Type B pancreatic cell (in vitro differentiated cells): ENCODE measurements at regions not wholly inside any gene's neighbourhood (a gene's known extent, or its start where the extent isn't known, plus 50 kb on each side); places are given as distances from the start of the nearest gene placed in this dataset.

Source experiments
- DNase-seq: peaks from one replicate; pipeline ENCODE4 v3.0.0; 2021; ENCODE audit warnings: mixed read lengths; ENCODE audit not compliant: unreplicated experiment; ENCODE audit errors: extremely low spot score
- H3K27ac Mint-ChIP-seq: 2 replicates; pipeline ENCODE4 v1.8.0; 2021; ENCODE audit warnings: mild to moderate bottlenecking, mixed read lengths
- H3K27me3 Mint-ChIP-seq: 2 replicates; pipeline ENCODE4 v1.8.0; 2021; ENCODE audit warnings: mixed read lengths
- H3K36me3 Mint-ChIP-seq: 2 replicates; pipeline ENCODE4 v1.8.0; 2021; ENCODE audit warnings: mixed read lengths
- H3K4me1 Mint-ChIP-seq: one replicate; pipeline ENCODE4 v1.8.0; 2021; ENCODE audit warnings: mixed read lengths; ENCODE audit not compliant: unreplicated experiment
- H3K4me3 Mint-ChIP-seq: 2 replicates; pipeline ENCODE4 v1.8.0; 2021; ENCODE audit warnings: mild to moderate bottlenecking, mixed read lengths
- H3K9me3 Mint-ChIP-seq: 2 replicates; pipeline ENCODE4 v1.8.0; 2021; ENCODE audit warnings: mixed read lengths
- TF ChIP-seq, protein P1 (sequence below): fragments of 200-600 bp; sonication (generic); conservative IDR thresholded peaks from 2 replicates; pipeline ENCODE4 v1.5.0; 2021; ENCODE audit warnings: antibody characterized with exemption, mild to moderate bottlenecking

DNA sequence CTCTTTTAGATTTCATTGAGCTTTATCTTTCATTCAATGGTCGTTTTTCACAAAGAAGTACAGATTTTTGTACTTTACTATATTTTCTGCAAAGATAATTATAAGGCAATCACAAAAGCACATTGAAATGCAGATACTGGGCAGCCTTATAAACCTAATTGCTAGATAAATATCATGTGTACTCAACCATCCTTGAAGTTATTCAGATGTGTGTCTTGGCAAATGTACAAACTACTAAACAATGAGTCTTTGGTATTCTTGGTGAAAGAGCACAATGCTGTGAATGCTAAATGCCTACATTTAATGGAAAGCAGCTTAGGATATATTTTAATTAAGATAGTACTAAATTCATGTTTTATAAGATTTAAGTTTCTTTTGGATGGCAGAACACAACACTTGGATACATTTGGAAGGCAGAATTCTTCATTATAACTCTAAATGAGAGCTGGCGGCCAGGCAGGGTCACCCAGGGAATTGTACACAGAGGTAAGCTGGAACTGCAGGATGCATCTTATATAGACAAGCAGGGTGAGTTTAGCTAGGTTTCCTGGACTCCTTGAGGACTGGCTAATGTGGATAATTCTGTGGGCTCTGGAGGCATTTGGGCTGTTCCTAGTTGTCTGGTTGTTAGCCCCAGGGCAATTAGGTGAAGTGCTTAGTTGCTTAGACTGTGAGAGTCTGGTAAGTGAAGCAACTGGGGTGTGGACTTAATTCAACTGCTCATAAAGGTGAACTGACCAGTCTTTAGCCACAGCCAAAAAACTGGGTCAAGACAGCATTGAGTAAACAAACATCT lies 286.6 kb downstream of the PCDH20 start:
- no peak for DNase-seq
- H3K9me3 Mint-ChIP-seq, result no peaks in the 10 kb centered on the region
- H3K27me3 Mint-ChIP-seq, result no peaks in the 10 kb centered on the region
- no peak overlapping the region for H3K4me3 Mint-ChIP-seq
- TF ChIP-seq, protein P1, sequence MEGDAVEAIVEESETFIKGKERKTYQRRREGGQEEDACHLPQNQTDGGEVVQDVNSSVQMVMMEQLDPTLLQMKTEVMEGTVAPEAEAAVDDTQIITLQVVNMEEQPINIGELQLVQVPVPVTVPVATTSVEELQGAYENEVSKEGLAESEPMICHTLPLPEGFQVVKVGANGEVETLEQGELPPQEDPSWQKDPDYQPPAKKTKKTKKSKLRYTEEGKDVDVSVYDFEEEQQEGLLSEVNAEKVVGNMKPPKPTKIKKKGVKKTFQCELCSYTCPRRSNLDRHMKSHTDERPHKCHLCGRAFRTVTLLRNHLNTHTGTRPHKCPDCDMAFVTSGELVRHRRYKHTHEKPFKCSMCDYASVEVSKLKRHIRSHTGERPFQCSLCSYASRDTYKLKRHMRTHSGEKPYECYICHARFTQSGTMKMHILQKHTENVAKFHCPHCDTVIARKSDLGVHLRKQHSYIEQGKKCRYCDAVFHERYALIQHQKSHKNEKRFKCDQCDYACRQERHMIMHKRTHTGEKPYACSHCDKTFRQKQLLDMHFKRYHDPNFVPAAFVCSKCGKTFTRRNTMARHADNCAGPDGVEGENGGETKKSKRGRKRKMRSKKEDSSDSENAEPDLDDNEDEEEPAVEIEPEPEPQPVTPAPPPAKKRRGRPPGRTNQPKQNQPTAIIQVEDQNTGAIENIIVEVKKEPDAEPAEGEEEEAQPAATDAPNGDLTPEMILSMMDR, result no peak
- no peaks in the 10 kb centered on the region for H3K36me3 Mint-ChIP-seq
- no peak overlapping the region for H3K27ac Mint-ChIP-seq
- no peaks in the 10 kb centered on the region for H3K4me1 Mint-ChIP-seq

DNA sequence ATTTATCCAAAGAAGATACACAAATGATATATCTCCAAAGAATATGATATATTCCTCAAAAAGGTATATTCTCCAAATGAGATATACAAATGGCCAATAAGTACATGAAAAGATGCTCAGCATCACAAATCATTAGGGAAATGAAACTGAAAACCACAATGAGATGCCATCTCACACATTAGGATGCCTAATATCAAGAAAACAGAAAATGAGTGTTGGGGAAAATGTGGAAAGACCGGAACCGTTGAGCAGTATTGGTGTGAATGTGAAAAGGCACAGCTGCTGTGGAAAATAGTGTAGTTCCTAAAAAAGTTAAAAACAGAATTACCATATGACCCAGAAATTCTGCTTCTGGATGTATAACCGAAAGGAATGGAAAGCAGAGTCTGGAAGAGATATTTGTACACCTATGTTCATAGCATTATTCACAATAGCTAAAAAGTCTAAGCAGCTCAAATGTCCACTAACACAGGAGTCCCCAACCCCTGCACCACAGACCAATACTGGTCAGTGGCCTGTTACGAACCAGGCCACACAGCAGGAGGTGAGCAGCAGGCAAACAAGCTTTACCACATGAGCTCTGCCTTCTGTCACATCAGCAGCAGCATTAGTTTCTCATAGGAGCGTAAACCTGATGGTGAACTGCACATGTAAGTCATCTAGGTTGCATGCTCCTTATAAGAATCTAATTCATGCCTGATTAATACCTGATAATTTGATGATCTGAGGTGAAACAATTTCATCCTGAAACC lies 291.9 kb downstream of the PCDH20 start:
- Mint-ChIP-seq H3K4me1 (no peaks in the 10 kb centered on the region), H3K4me3 (no peak overlapping the region), H3K9me3 (peaks cover 3% of the 10 kb centered on the region), H3K36me3 (no peaks in the 10 kb centered on the region), H3K27me3 (no peaks in the 10 kb centered on the region), H3K27ac (no peak overlapping the region)
- no peak for DNase-seq
- TF ChIP-seq, protein P1, result no peak

DNA sequence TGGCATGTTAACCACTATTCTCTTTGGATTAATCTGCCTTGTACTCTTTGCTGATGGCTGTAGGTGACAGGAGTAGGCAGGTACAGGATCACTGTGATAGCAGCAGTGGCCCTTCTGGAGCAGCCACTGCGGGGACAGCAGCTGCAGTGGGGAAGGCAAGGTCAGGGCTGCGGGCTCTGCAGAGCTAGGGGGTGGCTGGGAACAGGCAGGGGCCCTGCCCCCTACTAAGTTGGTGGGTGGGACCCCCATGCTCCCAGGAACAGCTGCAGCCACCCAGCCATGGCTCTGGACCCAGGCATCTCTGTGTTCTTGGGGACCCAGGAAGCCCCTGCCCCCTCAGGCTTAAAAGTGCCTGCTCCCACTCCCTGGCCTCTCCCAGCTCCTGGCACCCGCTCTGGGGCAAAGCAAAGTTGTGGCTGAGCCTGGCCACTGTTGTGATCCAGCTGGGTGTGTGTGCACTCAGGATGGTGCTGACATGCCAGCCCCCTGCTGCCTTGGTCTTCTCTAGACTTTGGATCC lies 302.4 kb downstream of the PCDH20 start:
- no peaks in the 10 kb centered on the region for H3K27me3 Mint-ChIP-seq
- H3K36me3 Mint-ChIP-seq, result no peaks in the 10 kb centered on the region
- H3K4me1 Mint-ChIP-seq, result peaks cover 6% of the 10 kb centered on the region
- no peaks in the 10 kb centered on the region for H3K9me3 Mint-ChIP-seq
- TF ChIP-seq, protein P1, result no peak
- H3K4me3 Mint-ChIP-seq, result no peak overlapping the region
- no peak overlapping the region for H3K27ac Mint-ChIP-seq
- DNase-seq, result no peak

DNA sequence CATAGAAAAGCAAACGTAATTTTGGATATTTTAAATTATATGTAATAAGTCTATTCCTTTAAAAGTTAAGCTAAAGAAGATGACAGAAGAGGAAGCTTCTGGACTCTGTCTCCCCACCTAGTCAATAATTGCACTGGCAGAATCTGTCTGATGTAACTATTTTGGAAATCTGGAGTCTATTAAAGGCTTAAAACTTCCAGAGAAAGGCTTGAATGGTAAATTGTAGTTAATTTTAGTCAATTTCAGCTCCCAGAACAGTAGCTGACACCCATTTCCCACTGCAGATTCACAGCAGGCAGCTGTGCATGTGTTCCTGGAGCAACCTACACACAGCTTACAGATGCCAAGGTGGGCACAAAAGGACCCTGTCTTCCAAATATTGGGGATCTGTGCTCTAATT lies 304.1 kb downstream of the PCDH20 start:
- no peak overlapping the region for H3K4me3 Mint-ChIP-seq
- no peaks in the 10 kb centered on the region for H3K9me3 Mint-ChIP-seq
- H3K27ac Mint-ChIP-seq, result no peak overlapping the region
- TF ChIP-seq, protein P1, result no peak
- DNase-seq, result no peak
- H3K27me3 Mint-ChIP-seq, result no peaks in the 10 kb centered on the region
- peaks cover 6% of the 10 kb centered on the region for H3K4me1 Mint-ChIP-seq
- H3K36me3 Mint-ChIP-seq, result no peaks in the 10 kb centered on the region

DNA sequence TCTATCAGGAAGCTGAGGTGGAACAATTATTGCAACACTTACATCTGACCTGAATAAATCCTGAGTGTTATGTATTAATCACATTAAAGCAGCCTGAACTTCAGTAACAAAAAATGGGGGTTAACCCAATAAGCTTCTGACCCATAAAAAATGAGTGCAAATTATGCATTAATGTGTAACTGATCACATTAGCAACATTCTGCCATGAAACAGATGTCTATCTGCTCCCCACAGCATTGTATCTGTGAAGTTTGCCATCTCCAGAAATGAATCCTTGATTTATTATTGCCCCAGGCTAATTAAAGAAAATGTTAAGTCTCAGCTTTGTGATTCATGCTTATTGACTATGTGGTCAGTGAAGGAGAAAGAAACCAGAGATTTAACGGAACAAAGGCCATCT lies 304.9 kb downstream of the PCDH20 start:
- H3K27me3 Mint-ChIP-seq, result no peaks in the 10 kb centered on the region
- TF ChIP-seq, protein P1, result no peak
- no peak overlapping the region for H3K27ac Mint-ChIP-seq
- H3K4me3 Mint-ChIP-seq, result no peak overlapping the region
- peaks cover 6% of the 10 kb centered on the region for H3K4me1 Mint-ChIP-seq
- H3K36me3 Mint-ChIP-seq, result no peaks in the 10 kb centered on the region
- no peak for DNase-seq
- H3K9me3 Mint-ChIP-seq, result no peaks in the 10 kb centered on the region
